Mucosa of descending colon (tissue), 3 donors: ENCODE measurements at regions not wholly inside any gene's neighbourhood (a gene's known extent, or its start where the extent isn't known, plus 50 kb on each side); places are given as distances from the start of the nearest gene placed in this dataset.

ENCODE experiments used
- ATAC-seq: fragments of 200-7000 bp; cut with Tn5 transposase; one replicate; pipeline ENCODE4 v1.9.1; 2020; ENCODE audit warnings: mild to moderate bottlenecking, moderate library complexity
- DNase-seq, 3 donors: peaks; one replicate each; pipeline ENCODE4 v3.0.0-alpha.2; 2020
- H3K36me3 ChIP-seq: fragments of 200-600 bp; one replicate; pipeline ENCODE4 v1.8.0; 2021; ENCODE audit warnings: low read depth, mild to moderate bottlenecking
- H3K4me1 ChIP-seq: fragments of 200-600 bp; one replicate; pipeline ENCODE4 v1.8.0; 2021; ENCODE audit warnings: low read depth, mild to moderate bottlenecking
- H3K4me3 ChIP-seq: fragments of 200-600 bp; one replicate; pipeline ENCODE4 v1.8.0; 2021; ENCODE audit warnings: mild to moderate bottlenecking
- H3K9me3 ChIP-seq: fragments of 200-600 bp; one replicate; pipeline ENCODE4 v1.8.0; 2021; ENCODE audit warnings: mild to moderate bottlenecking
- CTCF ChIP-seq: fragments of 200-600 bp; IDR thresholded peaks from one replicate; pipeline ENCODE4 v1.8.0; 2022; ENCODE audit warnings: antibody characterized with exemption, mild to moderate bottlenecking
- intact Hi-C, 2 donors: fragments of 100-400 bp; cut with DNase I in 1 of 2; cut with micrococcal nuclease in 1 of 2; formaldehyde crosslinking; loops; one replicate each; pipeline versions ENCODE4 v1.11.0 to v1.11.1; 2022; cut with DNase I, micrococcal nuclease
- donor health status: DM: no; HTN: no; CAD: no; lungs with moderate emphysema.
- donor health status: DM: no; HTN: no; CAD: no.
- donor health status: DM: no; HTN: yes; CAD: no.

GRCh38 chr2:100744184-100744583 lies 75.8 kb upstream of the NPAS2 start:
- TF ChIP-seq CTCF = no peak
- no peak for DNase-seq
- H3K4me3 ChIP-seq = no peak overlapping the region
- H3K9me3 ChIP-seq = no peaks in the 10 kb centered on the region
- H3K4me1 ChIP-seq = no peaks in the 10 kb centered on the region
- ATAC-seq = no peak
- intact Hi-C loops = no loop called here
- no peaks in the 10 kb centered on the region for H3K36me3 ChIP-seq

GRCh38 chr2:100744589-100744988 lies 75.3 kb upstream of the NPAS2 start:
- DNase-seq (peak in 1 of 3 donors; percentile 12), ATAC-seq (peak; percentile 83)
- Histone ChIP-seq H3K9me3 (no peaks in the 10 kb centered on the region), H3K36me3 (no peaks in the 10 kb centered on the region), H3K4me3 (no peak overlapping the region), H3K4me1 (no peaks in the 10 kb centered on the region)
- no peak for TF ChIP-seq CTCF
- intact Hi-C loops = no loop called here

- H3K36me3 ChIP-seq = no peaks in the 10 kb centered on the region
- ATAC-seq (no peak), DNase-seq (no peak)
- H3K4me3 ChIP-seq = no peak overlapping the region
- intact Hi-C loops = no loop called here
- H3K4me1 ChIP-seq = no peaks in the 10 kb centered on the region
- no peaks in the 10 kb centered on the region for H3K9me3 ChIP-seq
- no peak for TF ChIP-seq CTCF
Measured at GRCh38 chr2:100745604-100746003, 74.3 kb upstream of the NPAS2 start.

GRCh38 chr2:100747551-100747950 lies 72.4 kb upstream of the NPAS2 start:
- TF ChIP-seq CTCF = no peak
- intact Hi-C loops = no loop called here
- Histone ChIP-seq H3K9me3 (no peaks in the 10 kb centered on the region), H3K4me1 (no peaks in the 10 kb centered on the region), H3K4me3 (no peak overlapping the region), H3K36me3 (no peaks in the 10 kb centered on the region)
- DNase-seq (no peak), ATAC-seq (no peak)

- no peak for DNase-seq
- H3K9me3 ChIP-seq = no peaks in the 10 kb centered on the region
- H3K4me1 ChIP-seq = no peaks in the 10 kb centered on the region
- no peaks in the 10 kb centered on the region for H3K36me3 ChIP-seq
- no peak for ATAC-seq
- no peak for TF ChIP-seq CTCF
- no peak overlapping the region for H3K4me3 ChIP-seq
- intact Hi-C loops = no loop called here
Measured at GRCh38 chr2:100747996-100748615, 71.8 kb upstream of the NPAS2 start.

GRCh38 chr2:100748673-100749072 lies 71.3 kb upstream of the NPAS2 start:
- Histone ChIP-seq H3K36me3 (no peaks in the 10 kb centered on the region), H3K4me3 (no peak overlapping the region), H3K9me3 (no peaks in the 10 kb centered on the region), H3K4me1 (no peaks in the 10 kb centered on the region)
- DNase-seq (no peak), ATAC-seq (no peak)
- intact Hi-C loops = no loop called here
- TF ChIP-seq CTCF = no peak
